Stimulated activated memory B cell treated with anti-CD40 and anti-IgM and Interleukin-4, amounts not matched to agents 10 μg/mL and 1 μg/mL and 100 μg/mL, for 72 hours (primary cell): ENCODE measurements at regions not wholly inside any gene's neighbourhood (a gene's known extent, or its start where the extent isn't known, plus 50 kb on each side); places are given as distances from the start of the nearest gene placed in this dataset.
"Not testable (repeated sequence)": the region's sequence is repeated elsewhere in the genome, so short reads cannot be mapped to it uniquely, and the experiment has no call there.

Source experiments
- ATAC-seq: fragments of 150-1000 bp; cut with Tn5 transposase; 2 replicates; pipeline ENCODE4 v1.10.0; 2021
- H3K27ac Mint-ChIP-seq: one replicate; pipeline ENCODE4 v1.8.0; 2022; ENCODE audit warnings: mild to moderate bottlenecking, mixed read lengths
- H3K27me3 Mint-ChIP-seq: one replicate; pipeline ENCODE4 v1.8.0; 2022; ENCODE audit warnings: mixed read lengths
- H3K36me3 Mint-ChIP-seq: one replicate; pipeline ENCODE4 v1.8.0; 2022; ENCODE audit warnings: mixed read lengths
- H3K4me1 Mint-ChIP-seq: one replicate; pipeline ENCODE4 v1.8.0; 2022; ENCODE audit warnings: mixed read lengths
- H3K4me3 Mint-ChIP-seq: one replicate; pipeline ENCODE4 v1.8.0; 2022; ENCODE audit warnings: mild to moderate bottlenecking, moderate library complexity, mixed read lengths
- H3K9me3 Mint-ChIP-seq: one replicate; pipeline ENCODE4 v1.8.0; 2022; ENCODE audit warnings: mixed read lengths

DNA sequence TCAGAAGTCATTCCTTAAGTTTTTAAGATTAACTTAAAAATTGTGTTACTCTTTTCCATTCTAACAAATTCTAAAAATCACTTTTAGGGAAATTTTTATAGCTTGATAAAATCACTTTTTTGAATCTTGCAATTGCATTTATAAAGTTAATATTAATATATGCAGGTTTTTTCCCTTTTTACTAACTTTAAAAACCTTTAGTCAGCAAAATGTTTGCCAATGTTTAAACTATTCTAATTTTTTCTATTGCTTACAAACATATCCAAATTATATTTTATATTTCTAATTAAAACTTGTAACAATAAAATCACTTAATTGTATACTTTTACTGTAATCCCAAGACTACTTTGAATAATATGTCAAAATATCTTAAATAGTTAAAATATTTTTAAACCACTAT, 839.4 kb downstream of the TBL1XR1 start:
- Mint-ChIP-seq H3K27me3 (no peaks in the 10 kb centered on the region), H3K4me3 (no peak overlapping the region), H3K36me3 (no peaks in the 10 kb centered on the region), H3K27ac (no peak overlapping the region), H3K4me1 (no peaks in the 10 kb centered on the region), H3K9me3 (peaks cover 4% of the 10 kb centered on the region)
- no peak for ATAC-seq

DNA sequence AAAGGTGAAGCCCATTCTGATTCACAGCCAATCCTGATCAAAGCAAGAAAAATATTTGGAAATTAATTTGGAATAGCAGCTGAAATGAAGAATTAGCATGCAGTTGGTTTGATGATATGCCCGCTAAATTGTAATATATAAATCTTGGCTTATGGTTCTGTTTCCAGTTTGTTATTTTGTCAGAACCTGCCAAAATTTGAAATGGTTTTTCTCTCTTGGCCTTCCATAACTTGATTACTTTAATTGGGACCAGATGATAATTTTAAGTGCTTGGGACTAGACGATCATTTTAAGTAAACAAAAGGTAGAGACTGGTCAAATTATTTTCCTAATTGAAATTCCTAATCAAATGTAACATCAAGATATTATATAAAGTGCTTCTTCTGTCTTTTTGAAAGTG, 842.4 kb downstream of the TBL1XR1 start:
- no peaks in the 10 kb centered on the region for H3K4me1 Mint-ChIP-seq
- ATAC-seq, result no peak
- no peak overlapping the region for H3K4me3 Mint-ChIP-seq
- H3K36me3 Mint-ChIP-seq, result no peaks in the 10 kb centered on the region
- no peak overlapping the region for H3K27ac Mint-ChIP-seq
- no peaks in the 10 kb centered on the region for H3K27me3 Mint-ChIP-seq
- peaks cover 5% of the 10 kb centered on the region for H3K9me3 Mint-ChIP-seq

DNA sequence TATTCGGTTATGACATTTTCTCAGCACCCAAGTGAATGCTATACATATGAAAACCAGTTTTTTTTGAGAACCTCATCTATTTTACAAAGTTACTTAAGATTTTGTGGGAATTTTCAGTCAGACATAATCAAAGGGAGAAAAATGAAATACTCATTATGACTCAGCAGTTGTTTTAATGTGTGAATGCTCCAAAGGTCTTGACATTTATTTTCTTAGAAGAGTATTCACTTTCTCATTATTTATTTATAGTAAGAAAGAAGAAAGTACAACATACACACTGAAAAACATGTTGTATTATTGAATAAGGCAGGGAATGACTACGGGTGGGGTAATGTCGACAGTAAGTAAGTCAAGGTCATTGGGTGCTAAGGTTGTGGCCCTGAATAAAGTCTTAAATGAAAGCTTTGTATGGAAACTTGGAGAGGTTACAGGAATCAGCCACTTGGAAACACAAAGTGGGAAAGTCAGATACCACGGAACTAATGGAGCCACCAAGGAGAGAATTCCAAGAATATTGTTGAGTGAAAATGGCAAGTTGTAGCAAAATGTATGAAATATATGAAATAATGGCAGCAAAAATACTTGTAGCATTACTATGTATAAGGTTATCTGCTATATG, 844.5 kb downstream of the TBL1XR1 start:
- Mint-ChIP-seq H3K9me3 (peaks cover 8% of the 10 kb centered on the region), H3K27me3 (no peaks in the 10 kb centered on the region), H3K36me3 (no peaks in the 10 kb centered on the region), H3K4me1 (no peaks in the 10 kb centered on the region), H3K27ac (no peak overlapping the region), H3K4me3 (no peak overlapping the region)
- ATAC-seq, result no peak

DNA sequence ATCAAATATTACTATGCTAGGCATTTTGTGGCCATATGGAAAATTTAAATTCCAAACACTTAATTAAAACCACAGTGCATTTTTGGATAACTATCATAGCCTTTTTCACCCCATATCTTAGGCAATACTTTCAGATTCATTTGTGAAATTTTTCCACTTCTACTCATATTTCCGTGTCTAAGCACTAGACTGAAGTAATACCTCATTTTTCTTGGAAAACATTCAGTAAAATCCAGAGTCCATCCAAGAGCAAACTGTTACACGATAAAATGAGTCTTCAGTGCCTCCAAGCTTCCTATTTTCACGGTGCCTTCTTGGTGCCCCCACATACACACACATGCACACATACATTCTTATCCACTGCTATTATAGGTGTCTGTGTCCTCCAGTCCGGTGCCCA, 845.9 kb downstream of the TBL1XR1 start:
- no peak for ATAC-seq
- Mint-ChIP-seq H3K36me3 (no peaks in the 10 kb centered on the region), H3K27ac (no peak overlapping the region), H3K9me3 (peaks cover 8% of the 10 kb centered on the region), H3K27me3 (no peaks in the 10 kb centered on the region), H3K4me1 (no peaks in the 10 kb centered on the region), H3K4me3 (no peak overlapping the region)

DNA sequence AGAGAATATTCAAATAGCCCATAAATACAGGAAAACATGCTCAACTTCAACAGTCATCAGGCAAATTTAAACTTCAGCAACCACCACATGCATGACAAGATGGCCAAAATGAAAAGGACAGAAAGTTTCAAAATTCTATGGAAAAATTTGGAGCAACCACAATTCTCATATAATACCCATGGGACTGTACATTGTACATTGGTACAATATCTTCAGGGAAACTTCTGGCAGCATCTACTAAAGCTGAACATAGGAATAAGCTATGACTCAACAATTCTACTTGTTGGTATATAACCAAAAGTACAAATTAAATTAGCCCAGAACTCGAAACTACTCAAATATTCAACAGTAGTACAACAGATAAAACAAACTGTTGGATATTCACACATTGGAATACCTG, 847.6 kb downstream of the TBL1XR1 start:
- no peak for ATAC-seq
- no peak overlapping the region for H3K4me3 Mint-ChIP-seq
- no peaks in the 10 kb centered on the region for H3K27me3 Mint-ChIP-seq
- no peaks in the 10 kb centered on the region for H3K36me3 Mint-ChIP-seq
- H3K27ac Mint-ChIP-seq, result no peak overlapping the region
- peaks cover 8% of the 10 kb centered on the region for H3K9me3 Mint-ChIP-seq
- H3K4me1 Mint-ChIP-seq, result no peaks in the 10 kb centered on the region

DNA sequence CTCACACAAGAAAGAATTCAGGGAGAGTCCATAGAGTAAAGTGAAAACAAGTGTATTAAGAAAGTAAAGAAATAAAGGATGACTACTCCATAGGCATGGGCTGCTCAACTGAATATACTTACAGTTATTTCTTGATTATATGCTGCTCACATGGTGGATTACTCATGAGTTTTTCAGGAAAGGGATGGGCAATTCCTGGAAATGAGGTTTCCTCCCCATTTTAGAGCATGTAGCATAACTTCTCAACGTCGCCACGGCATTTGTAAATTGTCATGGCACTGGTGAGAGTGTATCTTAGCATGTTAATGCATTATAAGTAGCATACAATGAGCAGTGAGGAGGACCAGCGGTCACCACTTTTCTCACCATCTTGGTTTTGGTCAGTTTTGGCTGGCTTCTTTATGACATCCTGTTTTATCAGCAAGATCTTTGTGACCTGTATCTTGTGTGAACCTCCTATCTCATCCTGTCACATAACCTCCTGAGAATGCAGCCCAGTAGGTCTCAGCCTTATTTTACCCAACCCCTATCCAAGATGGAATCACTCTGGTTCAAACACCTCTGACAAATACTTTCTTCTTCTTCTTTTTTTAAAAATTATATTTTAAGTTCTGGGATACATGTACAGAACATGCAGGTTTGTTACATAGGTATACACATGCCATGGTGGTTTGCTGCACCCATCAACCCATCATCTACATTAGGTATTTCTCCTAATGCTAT, 849.7 kb downstream of the TBL1XR1 start:
- H3K4me3 Mint-ChIP-seq, result no peak overlapping the region
- peaks cover 8% of the 10 kb centered on the region for H3K9me3 Mint-ChIP-seq
- H3K36me3 Mint-ChIP-seq, result no peaks in the 10 kb centered on the region
- no peaks in the 10 kb centered on the region for H3K27me3 Mint-ChIP-seq
- no peak overlapping the region for H3K27ac Mint-ChIP-seq
- no peak for ATAC-seq
- no peaks in the 10 kb centered on the region for H3K4me1 Mint-ChIP-seq

DNA sequence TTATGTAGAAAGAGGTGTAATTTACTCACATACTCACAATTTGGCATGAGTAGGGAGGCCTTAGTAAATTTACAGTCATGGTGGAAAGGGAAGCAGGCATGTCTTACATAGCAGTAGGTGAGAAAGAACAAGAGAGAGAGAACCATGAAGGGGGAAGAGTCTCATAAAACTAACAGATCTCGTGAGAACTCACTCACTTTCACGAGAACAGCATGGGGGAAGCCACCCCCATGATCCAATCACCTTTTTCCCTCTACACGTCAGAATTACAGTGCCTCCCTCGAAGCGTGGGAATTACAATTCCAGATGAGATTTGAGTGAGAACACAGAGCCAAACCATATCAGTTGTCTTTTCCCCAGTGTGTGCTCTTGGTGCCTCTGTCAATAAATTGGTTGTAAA, 855.3 kb downstream of the TBL1XR1 start:
- Mint-ChIP-seq H3K9me3 (peaks cover 5% of the 10 kb centered on the region), H3K4me3 (no peak overlapping the region), H3K4me1 (no peaks in the 10 kb centered on the region), H3K36me3 (no peaks in the 10 kb centered on the region), H3K27ac (no peak overlapping the region), H3K27me3 (no peaks in the 10 kb centered on the region)
- no peak for ATAC-seq

DNA sequence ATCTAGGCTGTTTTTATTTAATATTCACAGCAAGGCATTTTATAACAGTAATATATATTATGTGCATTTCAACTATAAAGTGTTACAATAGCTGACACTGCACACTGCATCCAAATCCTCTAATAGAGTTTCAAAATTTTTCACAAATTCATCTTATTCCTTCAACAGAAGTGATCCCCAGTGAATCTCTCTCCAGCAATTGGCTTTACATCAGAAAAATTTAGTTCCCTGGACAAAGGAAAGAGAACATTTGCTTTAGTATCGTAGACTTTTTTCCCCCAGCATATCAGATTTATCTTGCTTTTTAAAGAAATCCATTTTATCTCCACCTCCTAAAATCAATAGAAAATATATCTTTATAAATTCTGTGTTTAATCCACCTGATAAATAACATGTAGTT, 868.6 kb downstream of the TBL1XR1 start:
- H3K4me1 Mint-ChIP-seq, result no peaks in the 10 kb centered on the region
- H3K27me3 Mint-ChIP-seq, result no peaks in the 10 kb centered on the region
- no peak overlapping the region for H3K27ac Mint-ChIP-seq
- H3K36me3 Mint-ChIP-seq, result no peaks in the 10 kb centered on the region
- H3K4me3 Mint-ChIP-seq, result no peak overlapping the region
- H3K9me3 Mint-ChIP-seq, result peaks cover 9% of the 10 kb centered on the region
- no peak for ATAC-seq

DNA sequence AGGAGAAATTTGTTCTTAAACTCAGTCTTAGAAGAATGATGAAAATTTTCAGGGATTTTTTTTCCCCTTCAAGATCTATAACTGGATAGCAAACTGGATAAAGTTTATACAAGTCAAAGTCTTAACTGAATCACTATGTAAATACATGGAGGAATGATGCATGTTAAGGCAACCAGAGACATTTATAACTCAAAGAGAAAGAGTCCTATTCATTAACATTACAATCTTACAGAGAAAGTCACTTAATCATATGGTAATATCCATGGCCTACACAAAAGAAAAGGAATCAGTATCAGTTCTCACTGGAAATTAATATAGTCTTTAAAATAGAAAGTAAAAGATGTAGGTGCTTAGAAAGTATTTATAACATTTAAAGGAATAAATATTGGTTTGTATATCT, 869.1 kb downstream of the TBL1XR1 start:
- Mint-ChIP-seq H3K9me3 (peaks cover 10% of the 10 kb centered on the region), H3K27me3 (no peaks in the 10 kb centered on the region), H3K4me3 (no peak overlapping the region), H3K27ac (no peak overlapping the region), H3K4me1 (no peaks in the 10 kb centered on the region), H3K36me3 (no peaks in the 10 kb centered on the region)
- no peak for ATAC-seq

DNA sequence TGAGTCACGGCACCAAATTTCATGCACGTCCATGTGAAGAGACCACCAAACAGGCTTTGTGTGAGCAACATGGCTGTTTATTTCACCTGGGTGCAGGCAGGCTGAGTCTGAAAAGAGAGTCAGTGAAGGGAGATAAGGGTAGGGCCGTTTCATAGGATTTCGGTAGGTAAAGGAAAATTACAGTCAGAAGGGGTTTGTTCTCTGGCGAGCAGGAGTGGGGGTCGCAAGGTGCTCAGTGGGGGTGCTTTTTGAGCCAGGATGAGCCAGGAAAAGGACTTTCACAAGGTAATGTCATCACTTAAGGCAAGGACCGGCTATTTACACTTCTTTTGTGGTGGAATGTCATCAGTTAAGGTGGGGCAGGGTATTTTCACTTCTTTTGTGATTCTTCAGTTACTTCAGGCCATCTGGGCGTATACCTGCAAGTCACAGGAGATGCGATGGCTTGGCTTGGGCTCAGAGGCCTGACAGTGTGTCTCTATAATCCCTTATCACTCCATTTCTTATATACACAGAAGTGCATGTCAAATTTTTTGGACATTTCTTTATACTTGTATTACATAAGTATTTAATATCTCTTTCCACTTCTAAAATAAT, 870.3 kb downstream of the TBL1XR1 start:
- H3K27me3 Mint-ChIP-seq, H3K4me3 Mint-ChIP-seq, ATAC-seq, H3K4me1 Mint-ChIP-seq, H3K36me3 Mint-ChIP-seq, H3K27ac Mint-ChIP-seq: not testable (repeated sequence)
- H3K9me3 Mint-ChIP-seq, result peaks cover 13% of the 10 kb centered on the region

DNA sequence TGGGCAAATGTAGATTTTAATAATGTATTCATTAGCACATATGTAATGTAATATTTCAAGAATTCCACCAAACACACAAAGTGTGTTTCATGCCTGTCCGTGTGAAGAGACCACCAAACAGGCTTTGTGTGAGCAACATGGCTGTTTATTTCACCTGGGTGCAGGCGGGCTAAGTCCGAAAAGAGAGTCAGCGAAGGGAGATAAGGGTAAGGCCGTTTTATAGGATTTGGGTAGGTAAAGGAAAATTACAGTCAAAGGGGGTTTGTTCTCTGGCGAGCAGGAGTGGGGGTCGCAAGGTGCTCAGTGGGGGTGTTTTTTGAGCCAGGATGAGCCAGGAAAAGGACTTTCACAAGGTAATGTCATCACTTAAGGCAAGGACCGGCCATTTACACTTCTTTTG, 875.8 kb downstream of the TBL1XR1 start:
- not testable (repeated sequence) for H3K36me3 Mint-ChIP-seq, H3K27ac Mint-ChIP-seq, H3K4me3 Mint-ChIP-seq, ATAC-seq, H3K27me3 Mint-ChIP-seq, H3K4me1 Mint-ChIP-seq
- peaks cover 14% of the 10 kb centered on the region for H3K9me3 Mint-ChIP-seq

DNA sequence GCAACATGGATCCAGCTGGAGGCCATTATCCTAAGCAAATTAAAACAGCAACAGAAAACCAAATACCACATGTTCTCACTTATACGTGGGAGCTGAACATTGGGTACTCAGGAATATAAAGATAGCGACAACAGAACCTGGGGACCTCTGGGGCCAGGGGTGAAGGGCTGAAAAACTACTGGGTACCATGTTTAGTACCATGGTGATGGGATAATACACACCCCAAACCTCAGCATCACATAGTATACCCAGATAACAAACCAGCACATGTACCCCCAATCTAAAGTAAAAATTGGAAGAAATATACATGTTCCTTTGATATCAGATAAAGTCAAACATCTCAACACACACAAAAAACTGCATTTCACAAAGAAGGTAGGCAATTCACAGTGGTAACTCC, 876.2 kb downstream of the TBL1XR1 start:
- H3K9me3 Mint-ChIP-seq, result peaks cover 14% of the 10 kb centered on the region
- H3K36me3 Mint-ChIP-seq, result no peaks in the 10 kb centered on the region
- H3K4me1 Mint-ChIP-seq, result no peaks in the 10 kb centered on the region
- H3K27me3 Mint-ChIP-seq, result no peaks in the 10 kb centered on the region
- H3K4me3 Mint-ChIP-seq, result no peak overlapping the region
- ATAC-seq, result no peak
- no peak overlapping the region for H3K27ac Mint-ChIP-seq

DNA sequence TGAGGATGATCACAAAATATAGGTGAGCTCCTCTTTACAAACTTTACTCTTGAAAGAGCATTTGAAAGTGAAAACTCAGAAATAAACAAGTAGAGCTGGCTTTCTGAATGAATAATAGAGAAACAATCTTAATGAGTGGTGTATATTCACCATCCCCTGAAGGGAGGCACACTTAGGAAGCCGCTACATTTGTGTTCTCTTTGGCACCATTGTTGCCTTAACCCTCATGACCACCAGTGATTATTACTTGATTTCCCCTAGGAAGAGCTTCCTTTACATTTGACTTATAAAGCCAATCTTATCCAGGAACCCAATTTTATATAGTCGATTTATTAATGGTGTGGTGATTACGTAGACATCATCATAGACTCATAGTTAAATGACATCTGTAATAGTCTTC, 883.9 kb downstream of the TBL1XR1 start:
- Mint-ChIP-seq H3K36me3 (no peaks in the 10 kb centered on the region), H3K27ac (no peak overlapping the region), H3K27me3 (no peaks in the 10 kb centered on the region), H3K9me3 (peaks cover 7% of the 10 kb centered on the region), H3K4me3 (no peak overlapping the region), H3K4me1 (no peaks in the 10 kb centered on the region)
- no peak for ATAC-seq

DNA sequence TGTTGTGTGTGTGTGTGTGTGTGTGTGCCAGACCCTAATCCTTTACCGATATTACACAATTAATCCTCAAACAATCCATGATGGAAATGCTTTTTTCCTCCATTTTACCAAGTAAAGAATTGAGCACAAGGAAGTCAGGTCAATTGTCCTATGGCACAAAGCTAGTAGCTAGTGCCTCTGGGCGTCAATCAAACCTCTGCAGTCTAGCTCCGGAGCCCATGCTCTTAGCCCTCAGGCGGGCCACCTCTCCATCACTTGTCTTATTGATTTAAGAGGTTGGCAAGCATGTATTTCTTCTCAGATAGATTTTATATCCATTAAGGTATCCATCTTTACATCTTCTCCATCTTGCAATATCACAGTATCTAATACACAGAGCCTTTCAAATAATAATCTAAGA, 886.6 kb downstream of the TBL1XR1 start:
- peaks cover 7% of the 10 kb centered on the region for H3K9me3 Mint-ChIP-seq
- H3K27me3 Mint-ChIP-seq, result no peaks in the 10 kb centered on the region
- no peak for ATAC-seq
- no peaks in the 10 kb centered on the region for H3K36me3 Mint-ChIP-seq
- H3K4me3 Mint-ChIP-seq, result no peak overlapping the region
- H3K27ac Mint-ChIP-seq, result no peak overlapping the region
- H3K4me1 Mint-ChIP-seq, result no peaks in the 10 kb centered on the region

DNA sequence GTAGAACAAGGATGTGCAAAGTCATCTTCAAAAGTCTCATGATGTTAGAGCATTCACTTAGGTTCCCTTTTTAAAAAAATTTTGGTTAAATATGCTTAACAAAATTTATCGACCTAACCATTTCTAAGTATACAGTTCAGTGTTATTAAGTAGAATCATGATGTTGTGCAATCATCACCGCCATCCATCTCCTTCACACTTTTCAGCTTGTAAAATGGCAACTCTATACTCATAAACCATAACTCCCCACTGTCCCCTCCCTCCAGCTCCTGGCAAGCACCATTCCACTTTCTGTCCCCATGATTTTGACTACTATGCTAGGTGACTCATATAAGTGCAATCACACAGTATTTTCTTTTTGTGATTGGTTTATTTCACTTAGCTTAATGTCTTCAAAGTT, 895.0 kb downstream of the TBL1XR1 start:
- H3K27me3 Mint-ChIP-seq, result no peaks in the 10 kb centered on the region
- no peak overlapping the region for H3K4me3 Mint-ChIP-seq
- no peak overlapping the region for H3K27ac Mint-ChIP-seq
- H3K9me3 Mint-ChIP-seq, result no peaks in the 10 kb centered on the region
- H3K36me3 Mint-ChIP-seq, result no peaks in the 10 kb centered on the region
- no peaks in the 10 kb centered on the region for H3K4me1 Mint-ChIP-seq
- ATAC-seq, result no peak

DNA sequence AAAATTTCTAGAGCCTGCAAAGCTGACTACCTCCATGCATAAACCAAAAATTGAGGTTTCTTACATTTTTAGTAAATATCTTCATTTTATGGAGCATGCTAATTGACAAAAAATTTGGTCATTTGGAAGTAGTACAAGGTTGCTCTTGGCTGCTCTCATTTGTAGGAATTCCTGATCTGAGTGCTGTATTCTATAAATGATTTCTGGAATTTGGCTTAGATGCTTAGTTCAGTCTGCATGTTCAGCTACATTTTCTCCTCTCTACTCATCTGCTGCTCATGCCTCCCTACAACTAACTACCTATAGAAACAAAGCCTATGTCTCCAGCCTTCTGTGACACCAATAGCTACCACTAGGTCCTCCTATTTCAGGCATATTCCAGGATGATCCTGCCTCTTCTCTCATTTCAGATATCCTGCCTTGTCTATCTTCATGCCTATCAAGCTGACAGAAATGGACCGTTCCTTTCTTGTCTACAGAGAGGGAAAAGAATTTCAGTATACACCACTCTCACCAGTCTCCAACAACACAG, 901.1 kb downstream of the TBL1XR1 start:
- no peak overlapping the region for H3K27ac Mint-ChIP-seq
- H3K4me1 Mint-ChIP-seq, result no peaks in the 10 kb centered on the region
- H3K36me3 Mint-ChIP-seq, result no peaks in the 10 kb centered on the region
- no peaks in the 10 kb centered on the region for H3K27me3 Mint-ChIP-seq
- H3K4me3 Mint-ChIP-seq, result no peak overlapping the region
- peaks cover 3% of the 10 kb centered on the region for H3K9me3 Mint-ChIP-seq
- ATAC-seq, result no peak
